ENCODE measurements at regions not wholly inside any gene's neighbourhood (a gene's known extent, or its start where the extent isn't known, plus 50 kb on each side); places are given as distances from the start of the nearest gene placed in this dataset.

GRCh38 chr21:15274701-15275485 lies 210.1 kb upstream of the NRIP1 start:
- Mint-ChIP-seq H3K27ac (no peak overlapping the region), H3K4me3 (no peak overlapping the region), H3K27me3 (peaks cover 2% of the 10 kb centered on the region), H3K36me3 (ENCODE audit: low read depth) (no peaks in the 10 kb centered on the region), H3K9me3 (ENCODE audit: low read depth) (no peaks in the 10 kb centered on the region), H3K4me1 (no peaks in the 10 kb centered on the region)
- DNase-seq = no peak
- POLR2A ChIA-PET = no interaction called here
- CTCF ChIA-PET = interaction anchor here (1.2 to 1.7 kb wide), 2 partner anchors 9 to 19 kb away, joined by 3 to 4 read pairs; no protein-coding TSS in a partner anchor
- no peak for ATAC-seq
- intact Hi-C loops (cut with DNase I, micrococcal nuclease) = no loop called here

DNA sequence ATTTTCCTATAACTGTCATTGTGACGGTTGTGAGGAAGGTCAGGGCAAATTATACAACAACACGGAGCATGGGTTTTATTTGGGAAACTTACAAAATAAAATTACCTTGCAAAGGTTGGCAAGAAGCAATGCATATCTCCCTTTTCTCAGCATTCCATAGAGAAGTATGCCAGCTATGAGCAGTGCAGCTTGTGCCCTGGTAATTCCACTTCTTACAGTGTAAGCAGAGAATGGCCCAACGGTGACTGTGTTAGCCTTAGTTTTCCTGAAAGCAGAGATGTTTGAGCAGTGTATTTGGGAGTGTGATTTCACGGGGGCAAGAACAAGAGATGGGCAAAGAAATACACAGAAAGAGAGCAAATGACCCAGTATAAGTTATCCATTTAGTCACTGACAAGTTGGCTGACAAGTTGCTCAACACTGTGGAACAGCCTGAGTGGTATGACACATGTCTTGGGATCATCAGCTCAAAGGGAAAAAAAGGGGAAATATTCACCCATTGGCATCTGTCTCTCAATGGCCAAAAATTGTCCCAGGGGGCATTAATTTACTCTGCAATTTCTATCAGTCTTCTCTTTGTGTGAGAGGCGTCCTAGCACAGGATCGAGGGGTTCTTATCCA lies 210.9 kb upstream of the NRIP1 start:
- H3K36me3 Mint-ChIP-seq (ENCODE audit: low read depth) = no peaks in the 10 kb centered on the region
- no peak for DNase-seq
- ChIA-PET CTCF (interaction anchor here (1.7 kb wide), 1 partner anchor 18 kb away, joined by 4 read pairs; no protein-coding TSS in a partner anchor), POLR2A (no interaction called here)
- H3K4me1 Mint-ChIP-seq = no peaks in the 10 kb centered on the region
- no peak for ATAC-seq
- H3K9me3 Mint-ChIP-seq (ENCODE audit: low read depth) = no peaks in the 10 kb centered on the region
- no peak overlapping the region for H3K27ac Mint-ChIP-seq
- intact Hi-C loops (cut with DNase I, micrococcal nuclease) = no loop called here
- no peak overlapping the region for H3K4me3 Mint-ChIP-seq
- peaks cover 4% of the 10 kb centered on the region for H3K27me3 Mint-ChIP-seq

DNA sequence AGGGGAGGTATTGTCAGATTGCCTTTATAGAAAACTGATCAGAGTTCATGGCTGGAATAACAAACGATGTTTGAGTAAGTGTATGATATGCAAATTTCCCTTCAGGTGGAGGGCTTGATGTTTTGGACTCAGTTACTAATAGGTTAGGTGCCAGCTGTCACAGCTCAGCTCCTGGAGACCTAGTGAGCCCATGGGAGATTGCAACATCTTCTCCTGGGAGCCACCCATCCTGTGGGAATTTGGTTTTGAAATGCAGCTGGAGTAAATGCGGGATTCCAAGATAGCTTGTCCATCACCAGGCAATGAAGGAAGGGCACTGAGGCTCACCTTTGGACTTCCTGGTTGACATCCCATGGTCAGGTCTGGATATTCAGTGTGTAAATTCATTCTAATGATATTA lies 211.4 kb upstream of the NRIP1 start:
- Mint-ChIP-seq H3K9me3 (ENCODE audit: low read depth) (no peaks in the 10 kb centered on the region), H3K36me3 (ENCODE audit: low read depth) (no peaks in the 10 kb centered on the region), H3K4me3 (no peak overlapping the region), H3K4me1 (no peaks in the 10 kb centered on the region), H3K27me3 (peaks cover 5% of the 10 kb centered on the region), H3K27ac (no peak overlapping the region)
- ChIA-PET POLR2A (no interaction called here), CTCF (no interaction called here)
- ATAC-seq (no peak), DNase-seq (no peak)
- intact Hi-C loops (cut with DNase I, micrococcal nuclease) = no loop called here

DNA sequence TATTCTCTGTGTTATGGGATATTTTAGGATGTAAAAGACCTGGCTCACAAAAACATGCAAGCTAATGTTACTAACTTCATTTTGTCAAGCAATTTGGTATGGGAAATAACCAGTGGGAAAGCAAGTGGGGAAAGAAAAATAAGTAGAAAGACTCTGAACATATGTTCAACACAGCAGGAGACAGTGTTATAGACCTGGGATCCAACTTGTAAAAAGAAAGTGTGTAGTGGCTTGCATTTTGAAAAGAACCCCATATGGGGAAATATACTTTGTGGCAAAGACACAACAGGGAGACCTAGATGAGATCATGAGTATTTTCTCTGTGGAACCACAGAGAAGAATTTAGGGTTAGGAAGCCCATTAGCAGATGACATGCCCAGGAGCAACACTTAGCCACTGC lies 212.7 kb upstream of the NRIP1 start:
- intact Hi-C loops (cut with DNase I, micrococcal nuclease) = no loop called here
- Mint-ChIP-seq H3K4me1 (no peaks in the 10 kb centered on the region), H3K27me3 (peaks cover 5% of the 10 kb centered on the region), H3K9me3 (ENCODE audit: low read depth) (no peaks in the 10 kb centered on the region), H3K4me3 (no peak overlapping the region), H3K27ac (no peak overlapping the region), H3K36me3 (ENCODE audit: low read depth) (no peaks in the 10 kb centered on the region)
- ATAC-seq (no peak), DNase-seq (no peak)
- ChIA-PET POLR2A (interaction anchor here (0.6 kb wide), 1 partner anchor 118 kb away, joined by 3 read pairs; no protein-coding TSS in a partner anchor), CTCF (interaction anchor here (1.1 kb wide), 1 partner anchor 256 kb away, joined by 3 read pairs; no protein-coding TSS in a partner anchor)

DNA sequence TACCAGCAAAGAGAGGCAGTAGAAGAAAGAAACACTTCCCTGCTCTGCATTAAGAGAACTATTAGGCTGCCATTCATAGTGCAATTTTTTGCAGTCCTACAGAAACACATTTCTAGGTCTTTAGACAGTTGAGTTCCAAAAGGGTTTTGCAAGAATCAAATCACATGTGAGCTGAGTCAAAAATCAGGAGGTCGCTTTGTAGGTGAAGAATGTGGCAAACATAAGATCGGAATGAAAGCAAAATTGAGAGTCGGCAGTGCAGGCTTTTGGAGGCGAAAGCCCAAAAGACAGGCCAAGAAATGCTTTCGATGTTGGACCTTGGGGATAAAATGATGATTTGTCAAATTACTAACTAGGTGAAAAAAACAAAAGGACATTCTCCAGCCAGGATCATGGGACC lies 213.5 kb upstream of the NRIP1 start:
- Mint-ChIP-seq H3K9me3 (ENCODE audit: low read depth) (no peaks in the 10 kb centered on the region), H3K36me3 (ENCODE audit: low read depth) (no peaks in the 10 kb centered on the region), H3K27ac (no peak overlapping the region), H3K4me1 (no peaks in the 10 kb centered on the region), H3K4me3 (no peak overlapping the region), H3K27me3 (peaks cover 5% of the 10 kb centered on the region)
- POLR2A ChIA-PET = no interaction called here
- no peak for DNase-seq
- CTCF ChIA-PET = interaction anchor here (1.0 to 1.1 kb wide), 2 partner anchors 22 to 255 kb away, joined by 3 read pairs; no protein-coding TSS in a partner anchor
- intact Hi-C loops (cut with DNase I, micrococcal nuclease) = no loop called here
- no peak for ATAC-seq

GRCh38 chr21:15278851-15279250 lies 214.1 kb upstream of the NRIP1 start:
- H3K4me1 Mint-ChIP-seq = no peaks in the 10 kb centered on the region
- intact Hi-C loops (cut with DNase I, micrococcal nuclease) = no loop called here
- no peak overlapping the region for H3K27ac Mint-ChIP-seq
- ChIA-PET CTCF (interaction anchor here (0.6 to 1.0 kb wide), 2 partner anchors 21 to 853 kb away, joined by 3 to 4 read pairs; no protein-coding TSS in a partner anchor), POLR2A (no interaction called here)
- H3K9me3 Mint-ChIP-seq (ENCODE audit: low read depth) = no peaks in the 10 kb centered on the region
- no peak overlapping the region for H3K4me3 Mint-ChIP-seq
- no peaks in the 10 kb centered on the region for H3K36me3 Mint-ChIP-seq (ENCODE audit: low read depth)
- peaks cover 5% of the 10 kb centered on the region for H3K27me3 Mint-ChIP-seq
- DNase-seq (no peak), ATAC-seq (no peak)

DNA sequence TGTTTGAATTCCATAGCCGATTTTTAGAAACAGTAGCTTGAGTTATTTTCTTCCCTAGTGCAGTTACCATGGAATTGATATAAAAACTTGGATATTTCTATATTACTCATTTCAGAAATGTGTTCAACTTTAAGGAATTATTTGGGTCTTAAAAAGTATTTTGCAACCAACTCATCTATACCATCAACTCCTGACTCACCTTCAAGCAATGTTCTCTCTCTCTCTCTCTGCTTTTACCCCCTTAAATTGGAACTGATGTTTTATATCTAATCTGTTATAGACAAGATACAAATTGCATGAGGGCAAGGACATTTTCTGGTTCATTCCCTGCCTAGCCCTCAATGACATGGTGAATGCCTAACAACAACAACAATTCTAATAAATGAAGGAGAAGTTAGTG lies 214.7 kb upstream of the NRIP1 start:
- no peak overlapping the region for H3K27ac Mint-ChIP-seq
- intact Hi-C loops (cut with DNase I, micrococcal nuclease) = no loop called here
- CTCF ChIA-PET = interaction anchor here (0.6 kb wide), 1 partner anchor 852 kb away, joined by 4 read pairs; no protein-coding TSS in a partner anchor
- ATAC-seq (no peak), DNase-seq (no peak)
- no peak overlapping the region for H3K4me3 Mint-ChIP-seq
- H3K36me3 Mint-ChIP-seq (ENCODE audit: low read depth) = no peaks in the 10 kb centered on the region
- no peaks in the 10 kb centered on the region for H3K4me1 Mint-ChIP-seq
- POLR2A ChIA-PET = no interaction called here
- peaks cover 5% of the 10 kb centered on the region for H3K27me3 Mint-ChIP-seq
- H3K9me3 Mint-ChIP-seq (ENCODE audit: low read depth) = no peaks in the 10 kb centered on the region

- H3K4me1 Mint-ChIP-seq = no peaks in the 10 kb centered on the region
- ATAC-seq (no peak), DNase-seq (no peak)
- no peak overlapping the region for H3K27ac Mint-ChIP-seq
- peaks cover 3% of the 10 kb centered on the region for H3K27me3 Mint-ChIP-seq
- ChIA-PET CTCF (interaction anchor here (0.7 kb wide), 2 partner anchors 17 to 34 kb away, joined by 3 read pairs; no protein-coding TSS in a partner anchor), POLR2A (interaction anchor here (0.6 kb wide), 1 partner anchor 157 kb away, joined by 6 read pairs; no protein-coding TSS in a partner anchor)
- intact Hi-C loops (cut with DNase I, micrococcal nuclease) = no loop called here
- H3K9me3 Mint-ChIP-seq (ENCODE audit: low read depth) = no peaks in the 10 kb centered on the region
- no peaks in the 10 kb centered on the region for H3K36me3 Mint-ChIP-seq (ENCODE audit: low read depth)
- H3K4me3 Mint-ChIP-seq = no peak overlapping the region
Observed at GRCh38 chr21:15281714-15282113, 216.9 kb upstream of the NRIP1 start.

- no peak overlapping the region for H3K4me3 Mint-ChIP-seq
- H3K27me3 Mint-ChIP-seq = peaks cover 3% of the 10 kb centered on the region
- H3K9me3 Mint-ChIP-seq (ENCODE audit: low read depth) = no peaks in the 10 kb centered on the region
- no peak overlapping the region for H3K27ac Mint-ChIP-seq
- H3K4me1 Mint-ChIP-seq = no peaks in the 10 kb centered on the region
- ChIA-PET POLR2A (no interaction called here), CTCF (interaction anchor here (0.7 kb wide), 1 partner anchor 16 kb away, joined by 3 read pairs; no protein-coding TSS in a partner anchor)
- H3K36me3 Mint-ChIP-seq (ENCODE audit: low read depth) = no peaks in the 10 kb centered on the region
- no peak for ATAC-seq
- no peak for DNase-seq
- intact Hi-C loops (cut with DNase I, micrococcal nuclease) = no loop called here
Observed at GRCh38 chr21:15282665-15283064, 217.9 kb upstream of the NRIP1 start.

DNA sequence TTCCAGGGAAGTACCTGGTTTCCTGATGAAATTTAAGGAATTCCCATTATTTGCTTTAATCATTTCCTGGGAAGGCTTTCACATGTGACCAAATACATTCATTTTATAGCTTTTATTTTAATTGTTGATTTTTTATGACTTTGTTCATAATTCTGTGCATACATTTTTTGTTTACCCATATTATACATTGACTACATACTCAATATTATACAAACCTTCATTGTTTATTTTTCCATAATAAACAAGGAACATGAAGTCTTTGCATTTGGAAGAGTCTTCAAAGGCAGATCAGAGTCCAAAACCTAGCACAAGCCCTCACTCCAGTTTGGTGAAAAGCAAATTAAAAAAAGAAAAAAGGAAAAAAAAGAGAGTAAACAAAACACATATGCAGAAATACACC lies 218.3 kb upstream of the NRIP1 start:
- ChIA-PET POLR2A (no interaction called here), CTCF (no interaction called here)
- peaks cover 3% of the 10 kb centered on the region for H3K27me3 Mint-ChIP-seq
- DNase-seq = no peak
- no peaks in the 10 kb centered on the region for H3K4me1 Mint-ChIP-seq
- intact Hi-C loops (cut with DNase I, micrococcal nuclease) = no loop called here
- no peak for ATAC-seq
- no peaks in the 10 kb centered on the region for H3K9me3 Mint-ChIP-seq (ENCODE audit: low read depth)
- no peaks in the 10 kb centered on the region for H3K36me3 Mint-ChIP-seq (ENCODE audit: low read depth)
- H3K27ac Mint-ChIP-seq = no peak overlapping the region
- H3K4me3 Mint-ChIP-seq = no peak overlapping the region

GRCh38 chr21:15283789-15284188 lies 219.0 kb upstream of the NRIP1 start:
- H3K9me3 Mint-ChIP-seq (ENCODE audit: low read depth) = no peaks in the 10 kb centered on the region
- H3K27me3 Mint-ChIP-seq = peaks cover 3% of the 10 kb centered on the region
- no peaks in the 10 kb centered on the region for H3K36me3 Mint-ChIP-seq (ENCODE audit: low read depth)
- POLR2A ChIA-PET = no interaction called here
- H3K4me1 Mint-ChIP-seq = no peaks in the 10 kb centered on the region
- CTCF ChIA-PET = interaction anchor here (0.6 kb wide), 1 partner anchor 160 kb away, joined by 4 read pairs; no protein-coding TSS in a partner anchor
- DNase-seq (no peak), ATAC-seq (no peak)
- no peak overlapping the region for H3K27ac Mint-ChIP-seq
- intact Hi-C loops (cut with DNase I, micrococcal nuclease) = no loop called here
- H3K4me3 Mint-ChIP-seq = no peak overlapping the region

DNA sequence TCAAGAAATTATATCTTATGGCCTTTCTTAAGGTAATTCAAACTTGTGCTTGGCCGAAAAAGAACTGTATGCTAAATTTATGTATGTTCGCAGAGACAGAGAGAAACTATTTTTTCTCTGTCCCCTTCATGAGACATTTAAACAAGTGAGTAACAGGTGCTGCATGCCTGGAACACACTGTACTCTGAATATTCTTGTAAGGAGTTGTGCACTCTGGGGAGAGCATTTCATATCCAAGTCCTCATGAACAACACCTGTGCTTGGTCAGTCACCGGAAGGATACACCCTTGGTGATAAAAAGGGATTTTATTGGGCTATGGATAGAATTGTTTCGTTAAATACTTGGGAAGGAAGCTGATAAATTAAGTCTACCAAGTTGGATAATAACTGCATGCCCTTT lies 220.8 kb upstream of the NRIP1 start:
- Mint-ChIP-seq H3K9me3 (ENCODE audit: low read depth) (no peaks in the 10 kb centered on the region), H3K4me1 (no peaks in the 10 kb centered on the region), H3K4me3 (no peak overlapping the region), H3K36me3 (ENCODE audit: low read depth) (no peaks in the 10 kb centered on the region), H3K27ac (no peak overlapping the region), H3K27me3 (peaks cover 3% of the 10 kb centered on the region)
- ATAC-seq = no peak
- no peak for DNase-seq
- ChIA-PET CTCF (interaction anchor here (0.9 kb wide), 1 partner anchor 194 kb away, joined by 3 read pairs; no protein-coding TSS in a partner anchor), POLR2A (no interaction called here)
- intact Hi-C loops (cut with DNase I, micrococcal nuclease) = no loop called here

Data from activated CD4-positive, alpha-beta T cell treated with anti-CD3 and anti-CD28 coated beads for 36 hours (primary cell).